ENCODE measurements at regions not wholly inside any gene's neighbourhood (a gene's known extent, or its start where the extent isn't known, plus 50 kb on each side); places are given as distances from the start of the nearest gene placed in this dataset.

GRCh38 chr4:19993242-19993641 lies 258.5 kb upstream of the SLIT2 start:
- peaks cover 15% of the 10 kb centered on the region for H3K4me1 ChIP-seq (ENCODE audit: control insufficient read depth, insufficient read depth, low read length, unreplicated experiment)
- no peak overlapping the region for H3K4me3 ChIP-seq (ENCODE audit: low read depth, low read length)
- H3K27me3 ChIP-seq (ENCODE audit: insufficient read depth, low read length): no peaks in the 10 kb centered on the region
- no peak overlapping the region for H3K27ac ChIP-seq (ENCODE audit: low read depth, low read length)
- no peaks in the 10 kb centered on the region for H3K36me3 ChIP-seq (ENCODE audit: insufficient read depth, low read length)
- H2AFZ ChIP-seq (ENCODE audit: low read length, unreplicated experiment): peak overlapping the region; percentile 64
- no peaks in the 10 kb centered on the region for H3K79me2 ChIP-seq (ENCODE audit: control insufficient read depth, insufficient read depth, low read length, unreplicated experiment)

DNA sequence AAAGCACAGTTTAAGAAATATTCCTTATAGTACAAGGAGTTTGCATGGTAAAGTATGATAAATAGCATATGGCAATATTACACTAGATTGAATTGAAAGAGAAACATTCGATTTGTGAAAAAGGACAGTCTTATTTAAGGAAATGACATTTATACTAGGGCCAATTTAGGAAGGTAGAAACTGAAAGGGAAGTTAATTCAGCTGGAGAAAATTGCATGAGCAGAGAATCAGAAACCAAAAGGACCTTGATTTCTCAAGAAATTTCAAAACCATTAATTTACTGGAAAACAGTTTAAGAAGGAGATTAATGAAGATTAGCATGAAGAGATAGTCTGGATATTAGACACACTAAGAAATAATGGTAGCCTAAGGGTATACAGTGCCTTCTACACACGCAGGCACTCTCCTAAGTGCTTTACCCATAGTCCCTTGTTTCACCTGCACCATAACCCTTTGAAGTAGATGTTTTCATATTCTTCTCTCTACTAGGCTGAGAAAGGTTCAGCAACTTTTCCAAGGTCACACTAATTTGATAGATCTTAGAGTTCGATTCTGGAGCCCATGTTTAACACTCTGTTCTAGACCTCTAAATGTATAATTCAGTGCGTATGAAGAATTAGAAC lies 259.1 kb upstream of the SLIT2 start:
- Histone ChIP-seq H2AFZ (ENCODE audit: low read length, unreplicated experiment) (no peak overlapping the region), H3K4me3 (ENCODE audit: low read depth, low read length) (no peak overlapping the region), H3K27ac (ENCODE audit: low read depth, low read length) (no peak overlapping the region), H3K79me2 (ENCODE audit: control insufficient read depth, insufficient read depth, low read length, unreplicated experiment) (no peaks in the 10 kb centered on the region), H3K27me3 (ENCODE audit: insufficient read depth, low read length) (no peaks in the 10 kb centered on the region), H3K36me3 (ENCODE audit: insufficient read depth, low read length) (no peaks in the 10 kb centered on the region), H3K4me1 (ENCODE audit: control insufficient read depth, insufficient read depth, low read length, unreplicated experiment) (peaks cover 22% of the 10 kb centered on the region)

DNA sequence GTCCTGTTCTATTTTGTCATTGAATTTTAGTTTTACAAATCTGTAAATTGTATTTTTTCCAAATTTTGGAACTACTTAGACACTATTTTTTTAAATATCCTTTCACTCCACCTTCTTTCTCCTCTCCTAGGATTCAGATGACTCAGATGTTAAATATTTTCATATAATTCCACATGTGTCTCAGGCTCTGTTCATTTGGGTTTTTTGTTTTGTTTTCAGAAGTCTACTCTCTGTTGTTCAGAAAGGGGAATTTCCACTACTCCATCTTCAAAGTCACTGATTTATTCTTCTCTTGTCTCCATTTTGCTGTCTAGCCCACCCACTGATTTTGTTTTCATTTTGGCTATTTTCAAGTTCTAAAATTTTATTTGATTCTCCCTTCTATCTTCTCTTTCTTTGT lies 264.0 kb upstream of the SLIT2 start:
- Histone ChIP-seq H3K27me3 (ENCODE audit: insufficient read depth, low read length) (no peaks in the 10 kb centered on the region), H3K27ac (ENCODE audit: low read depth, low read length) (peak overlapping the region; percentile 80), H3K4me1 (ENCODE audit: control insufficient read depth, insufficient read depth, low read length, unreplicated experiment) (peaks cover 36% of the 10 kb centered on the region), H3K79me2 (ENCODE audit: control insufficient read depth, insufficient read depth, low read length, unreplicated experiment) (no peaks in the 10 kb centered on the region), H3K36me3 (ENCODE audit: insufficient read depth, low read length) (no peaks in the 10 kb centered on the region), H2AFZ (ENCODE audit: low read length, unreplicated experiment) (peak overlapping the region; percentile 43), H3K4me3 (ENCODE audit: low read depth, low read length) (peak overlapping the region; percentile 12; the same call in 1 of the 2 replicates)

DNA sequence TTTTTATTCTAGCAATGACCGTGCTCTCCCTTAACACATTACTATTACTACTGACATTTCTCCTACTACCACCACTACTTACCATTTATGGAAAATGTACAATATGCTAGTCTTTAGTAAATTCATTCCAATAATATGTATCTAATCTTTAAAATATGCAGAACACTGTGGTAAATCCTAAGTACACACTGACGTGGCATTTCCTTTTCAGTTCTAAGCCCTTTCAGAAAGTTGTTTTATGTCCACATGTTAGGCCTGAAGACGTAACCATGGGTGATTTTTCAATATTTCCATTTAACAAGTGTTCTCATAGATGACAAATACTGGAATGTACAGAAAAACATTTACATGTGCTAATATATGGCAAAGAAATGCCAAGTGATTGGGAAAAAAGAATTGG lies 268.6 kb upstream of the SLIT2 start:
- peak overlapping the region; percentile 40; the same call in 1 of the 2 replicates for H3K4me3 ChIP-seq (ENCODE audit: low read depth, low read length)
- no peaks in the 10 kb centered on the region for H3K79me2 ChIP-seq (ENCODE audit: control insufficient read depth, insufficient read depth, low read length, unreplicated experiment)
- peak overlapping the region; percentile 6 for H2AFZ ChIP-seq (ENCODE audit: low read length, unreplicated experiment)
- H3K4me1 ChIP-seq (ENCODE audit: control insufficient read depth, insufficient read depth, low read length, unreplicated experiment): peaks cover 38% of the 10 kb centered on the region
- peaks cover under 1% of the 10 kb centered on the region; the same call in 1 of the 2 replicates for H3K36me3 ChIP-seq (ENCODE audit: insufficient read depth, low read length)
- H3K27ac ChIP-seq (ENCODE audit: low read depth, low read length): peak overlapping the region; percentile 99
- no peaks in the 10 kb centered on the region for H3K27me3 ChIP-seq (ENCODE audit: insufficient read depth, low read length)

GRCh38 chr4:19982556-19982955 lies 269.1 kb upstream of the SLIT2 start:
- Histone ChIP-seq H3K4me3 (ENCODE audit: low read depth, low read length) (peak overlapping the region; percentile 40; the same call in 1 of the 2 replicates), H3K79me2 (ENCODE audit: control insufficient read depth, insufficient read depth, low read length, unreplicated experiment) (no peaks in the 10 kb centered on the region), H3K27ac (ENCODE audit: low read depth, low read length) (peak overlapping the region; percentile 99), H2AFZ (ENCODE audit: low read length, unreplicated experiment) (peak overlapping the region; percentile 7), H3K4me1 (ENCODE audit: control insufficient read depth, insufficient read depth, low read length, unreplicated experiment) (peaks cover 32% of the 10 kb centered on the region), H3K36me3 (ENCODE audit: insufficient read depth, low read length) (peaks cover 6% of the 10 kb centered on the region; the same call in 1 of the 2 replicates), H3K27me3 (ENCODE audit: insufficient read depth, low read length) (no peaks in the 10 kb centered on the region)

- Histone ChIP-seq H3K27ac (ENCODE audit: low read depth, low read length) (no peak overlapping the region), H3K4me3 (ENCODE audit: low read depth, low read length) (no peak overlapping the region), H3K79me2 (ENCODE audit: control insufficient read depth, insufficient read depth, low read length, unreplicated experiment) (no peaks in the 10 kb centered on the region), H3K36me3 (ENCODE audit: insufficient read depth, low read length) (0 out of 2 replicates have a peak, but pooled peaks cover 2% of the 10 kb centered on the region), H3K4me1 (ENCODE audit: control insufficient read depth, insufficient read depth, low read length, unreplicated experiment) (peaks cover 9% of the 10 kb centered on the region), H3K27me3 (ENCODE audit: insufficient read depth, low read length) (no peaks in the 10 kb centered on the region), H2AFZ (ENCODE audit: low read length, unreplicated experiment) (no peak overlapping the region)
These were observed 279.9 kb upstream of the SLIT2 start for GRCh38 chr4:19971829-19972228.

DNA sequence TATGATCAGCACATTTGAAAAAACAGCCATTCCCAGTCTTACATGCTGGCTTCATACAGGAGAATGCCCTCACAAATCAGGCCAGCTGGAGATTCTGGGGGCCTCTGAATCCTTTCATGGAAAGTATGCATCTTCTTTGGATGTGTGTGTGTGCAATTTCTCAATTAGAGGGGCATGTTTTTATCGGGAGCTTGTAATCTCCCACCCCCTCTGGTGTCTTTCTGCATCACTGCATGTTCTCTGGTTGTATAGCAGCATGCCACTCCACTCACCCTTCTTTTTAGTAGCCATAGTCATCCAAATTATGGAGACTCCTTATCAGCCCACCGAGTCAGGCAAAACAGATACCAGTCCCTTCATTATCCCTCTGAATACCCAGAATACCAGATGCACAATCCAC lies 282.2 kb upstream of the SLIT2 start:
- H3K4me1 ChIP-seq (ENCODE audit: control insufficient read depth, insufficient read depth, low read length, unreplicated experiment): peaks cover 9% of the 10 kb centered on the region
- no peak overlapping the region for H3K4me3 ChIP-seq (ENCODE audit: low read depth, low read length)
- no peaks in the 10 kb centered on the region for H3K79me2 ChIP-seq (ENCODE audit: control insufficient read depth, insufficient read depth, low read length, unreplicated experiment)
- no peaks in the 10 kb centered on the region for H3K36me3 ChIP-seq (ENCODE audit: insufficient read depth, low read length)
- no peak overlapping the region for H3K27ac ChIP-seq (ENCODE audit: low read depth, low read length)
- H3K27me3 ChIP-seq (ENCODE audit: insufficient read depth, low read length): no peaks in the 10 kb centered on the region
- no peak overlapping the region for H2AFZ ChIP-seq (ENCODE audit: low read length, unreplicated experiment)

DNA sequence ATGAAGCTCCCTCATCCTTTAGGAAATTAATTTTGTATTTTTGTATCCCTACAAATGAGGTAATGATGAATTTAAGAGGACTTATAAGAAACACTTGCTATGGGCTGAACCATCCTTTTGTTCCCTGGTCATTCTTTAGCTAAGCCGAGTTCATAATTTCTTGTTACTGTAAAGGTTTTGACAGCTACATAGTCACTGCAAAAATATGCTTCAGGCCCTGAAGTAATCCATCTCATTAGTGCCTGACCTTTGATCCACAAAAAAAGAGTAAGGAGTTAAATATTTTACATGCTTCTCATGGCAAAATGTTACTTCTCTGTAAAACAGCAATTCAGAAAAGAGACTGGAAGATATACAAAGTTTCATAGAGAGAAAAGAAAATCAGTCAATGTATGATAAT lies 290.6 kb upstream of the SLIT2 start:
- H3K4me1 ChIP-seq (ENCODE audit: control insufficient read depth, insufficient read depth, low read length, unreplicated experiment): peaks cover 12% of the 10 kb centered on the region
- no peak overlapping the region for H2AFZ ChIP-seq (ENCODE audit: low read length, unreplicated experiment)
- no peaks in the 10 kb centered on the region for H3K79me2 ChIP-seq (ENCODE audit: control insufficient read depth, insufficient read depth, low read length, unreplicated experiment)
- H3K36me3 ChIP-seq (ENCODE audit: insufficient read depth, low read length): no peaks in the 10 kb centered on the region
- no peak overlapping the region for H3K4me3 ChIP-seq (ENCODE audit: low read depth, low read length)
- H3K27ac ChIP-seq (ENCODE audit: low read depth, low read length): peak overlapping the region; percentile 24
- H3K27me3 ChIP-seq (ENCODE audit: insufficient read depth, low read length): no peaks in the 10 kb centered on the region

DNA sequence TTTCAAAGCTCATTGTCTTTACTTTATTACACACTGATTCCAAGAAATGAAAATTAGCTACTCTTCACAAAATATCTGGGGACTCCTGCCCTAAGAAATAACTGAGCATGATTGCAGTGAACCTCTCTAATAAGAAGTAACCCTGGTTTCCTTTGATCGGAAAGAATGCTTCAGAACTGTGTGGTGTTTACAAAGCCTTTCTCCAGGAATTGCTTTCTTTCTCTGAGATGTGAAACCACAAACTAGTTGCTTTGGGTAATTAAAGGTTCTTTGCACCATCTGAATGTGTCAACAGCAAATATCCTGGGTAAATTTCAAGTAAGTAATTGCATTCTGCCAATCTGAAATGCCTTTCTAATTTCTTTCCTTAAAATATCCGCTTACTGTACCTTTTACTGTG lies 292.9 kb upstream of the SLIT2 start:
- H2AFZ ChIP-seq (ENCODE audit: low read length, unreplicated experiment): no peak overlapping the region
- H3K79me2 ChIP-seq (ENCODE audit: control insufficient read depth, insufficient read depth, low read length, unreplicated experiment): no peaks in the 10 kb centered on the region
- no peaks in the 10 kb centered on the region for H3K36me3 ChIP-seq (ENCODE audit: insufficient read depth, low read length)
- no peak overlapping the region for H3K4me3 ChIP-seq (ENCODE audit: low read depth, low read length)
- H3K27me3 ChIP-seq (ENCODE audit: insufficient read depth, low read length): no peaks in the 10 kb centered on the region
- no peak overlapping the region for H3K27ac ChIP-seq (ENCODE audit: low read depth, low read length)
- H3K4me1 ChIP-seq (ENCODE audit: control insufficient read depth, insufficient read depth, low read length, unreplicated experiment): peaks cover 12% of the 10 kb centered on the region

- no peaks in the 10 kb centered on the region for H3K36me3 ChIP-seq (ENCODE audit: insufficient read depth, low read length)
- H2AFZ ChIP-seq (ENCODE audit: low read length, unreplicated experiment): no peak overlapping the region
- H3K4me1 ChIP-seq (ENCODE audit: control insufficient read depth, insufficient read depth, low read length, unreplicated experiment): peaks cover 37% of the 10 kb centered on the region
- H3K27me3 ChIP-seq (ENCODE audit: insufficient read depth, low read length): no peaks in the 10 kb centered on the region
- no peaks in the 10 kb centered on the region for H3K79me2 ChIP-seq (ENCODE audit: control insufficient read depth, insufficient read depth, low read length, unreplicated experiment)
- H3K27ac ChIP-seq (ENCODE audit: low read depth, low read length): peak overlapping the region; percentile 83
- H3K4me3 ChIP-seq (ENCODE audit: low read depth, low read length): peak overlapping the region; percentile 2; the same call in 1 of the 2 replicates
These were observed 304.4 kb upstream of the SLIT2 start for GRCh38 chr4:19947349-19947748.

- Histone ChIP-seq H2AFZ (ENCODE audit: low read length, unreplicated experiment) (no peak overlapping the region), H3K4me3 (ENCODE audit: low read depth, low read length) (peak overlapping the region; percentile 54), H3K27me3 (ENCODE audit: insufficient read depth, low read length) (no peaks in the 10 kb centered on the region), H3K36me3 (ENCODE audit: insufficient read depth, low read length) (no peaks in the 10 kb centered on the region), H3K27ac (ENCODE audit: low read depth, low read length) (peak overlapping the region; percentile 83), H3K4me1 (ENCODE audit: control insufficient read depth, insufficient read depth, low read length, unreplicated experiment) (peaks cover 37% of the 10 kb centered on the region), H3K79me2 (ENCODE audit: control insufficient read depth, insufficient read depth, low read length, unreplicated experiment) (no peaks in the 10 kb centered on the region)
These were observed 305.7 kb upstream of the SLIT2 start for GRCh38 chr4:19945979-19946380.

All from ACC112 (cell line).